C4-2B (cell line): ENCODE measurements at regions not wholly inside any gene's neighbourhood (a gene's known extent, or its start where the extent isn't known, plus 50 kb on each side); places are given as distances from the start of the nearest gene placed in this dataset.

Experiments used
- H3K27ac ChIP-seq: fragments of 450-650 bp; 2 replicates; pipeline ENCODE4 v1.5.1; 2017
- CTCF ChIP-seq: fragments of 450-650 bp; conservative IDR thresholded peaks from 2 replicates; pipeline ENCODE4 v1.5.1; 2017; ENCODE audit warnings: mild to moderate bottlenecking
- ZFX ChIP-seq: fragments of 450-650 bp; IDR thresholded peaks from 2 replicates; pipeline ENCODE4 v1.6.1; 2017

GRCh38 chr7:131031099-131031868, 296.4 kb upstream of the MKLN1 start:
- H3K27ac ChIP-seq, result no peak overlapping the region
- TF ChIP-seq ZFX (no peak), CTCF (no peak)

GRCh38 chr7:131032786-131033185, 294.9 kb upstream of the MKLN1 start:
- no peak overlapping the region for H3K27ac ChIP-seq
- TF ChIP-seq CTCF, result no peak
- no peak for TF ChIP-seq ZFX

- TF ChIP-seq ZFX (no peak), CTCF (no peak)
Measured at GRCh38 chr7:131034166-131034881, 293.4 kb upstream of the MKLN1 start.

GRCh38 chr7:131035088-131035770, 292.4 kb upstream of the MKLN1 start:
- no peak overlapping the region for H3K27ac ChIP-seq
- TF ChIP-seq CTCF (no peak), ZFX (no peak)

More at GRCh38 chr7:131034166-131034881, 293.4 kb upstream of the MKLN1 start:
- no peak overlapping the region for H3K27ac ChIP-seq

GRCh38 chr7:131038153-131038552, 289.5 kb upstream of the MKLN1 start:
- H3K27ac ChIP-seq, result no peak overlapping the region
- TF ChIP-seq CTCF (no peak), ZFX (no peak)

GRCh38 chr7:131039355-131039762, 288.3 kb upstream of the MKLN1 start:
- H3K27ac ChIP-seq, result no peak overlapping the region
- TF ChIP-seq ZFX (no peak), CTCF (no peak)

GRCh38 chr7:131039836-131040235, 287.8 kb upstream of the MKLN1 start:
- no peak overlapping the region for H3K27ac ChIP-seq
- TF ChIP-seq CTCF (no peak), ZFX (no peak)
